A673 (cell line): ENCODE measurements at regions not wholly inside any gene's neighbourhood (a gene's known extent, or its start where the extent isn't known, plus 50 kb on each side); places are given as distances from the start of the nearest gene placed in this dataset.

Experiments used
- EZH2 ChIP-seq: fragments of 200-600 bp; sonication (generic); IDR thresholded peaks from 2 replicates; pipeline ENCODE4 v1.6.1; 2017; ENCODE audit warnings: borderline replicate concordance, low read depth, mild to moderate bottlenecking, mixed read lengths, antibody characterized with exemption, low read length; ENCODE audit not compliant: poor library complexity, severe bottlenecking
- TF ChIP-seq, protein P1 (sequence below): fragments of 300-800, 200-600 bp; sonication (generic); conservative IDR thresholded peaks from 2 replicates; pipeline ENCODE4 v1.5.1; 2017; ENCODE audit warnings: low read depth, mild to moderate bottlenecking, antibody characterized with exemption, low read length, moderate library complexity, mixed read lengths

DNA sequence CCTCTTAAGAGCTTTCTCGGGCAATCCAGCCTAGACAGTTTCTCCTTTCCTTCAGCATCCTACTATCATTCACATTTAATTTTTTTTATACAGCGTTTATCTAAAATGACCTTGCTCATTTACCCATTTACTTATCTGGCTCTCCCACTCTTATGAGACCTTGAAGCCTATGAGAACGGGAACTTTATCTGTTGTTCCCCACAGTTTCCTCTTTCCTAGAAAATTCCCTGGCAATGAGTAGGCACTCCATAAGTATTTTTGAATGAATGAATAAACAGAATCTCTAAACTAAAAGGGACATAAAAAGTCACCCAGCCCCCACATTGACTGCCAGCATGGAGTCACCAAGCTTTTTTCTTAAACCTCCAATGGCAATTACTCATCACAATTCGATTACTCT lies 353.2 kb downstream of the METTL4 start:
- no peak for TF ChIP-seq EZH2
- TF ChIP-seq, protein P1, sequence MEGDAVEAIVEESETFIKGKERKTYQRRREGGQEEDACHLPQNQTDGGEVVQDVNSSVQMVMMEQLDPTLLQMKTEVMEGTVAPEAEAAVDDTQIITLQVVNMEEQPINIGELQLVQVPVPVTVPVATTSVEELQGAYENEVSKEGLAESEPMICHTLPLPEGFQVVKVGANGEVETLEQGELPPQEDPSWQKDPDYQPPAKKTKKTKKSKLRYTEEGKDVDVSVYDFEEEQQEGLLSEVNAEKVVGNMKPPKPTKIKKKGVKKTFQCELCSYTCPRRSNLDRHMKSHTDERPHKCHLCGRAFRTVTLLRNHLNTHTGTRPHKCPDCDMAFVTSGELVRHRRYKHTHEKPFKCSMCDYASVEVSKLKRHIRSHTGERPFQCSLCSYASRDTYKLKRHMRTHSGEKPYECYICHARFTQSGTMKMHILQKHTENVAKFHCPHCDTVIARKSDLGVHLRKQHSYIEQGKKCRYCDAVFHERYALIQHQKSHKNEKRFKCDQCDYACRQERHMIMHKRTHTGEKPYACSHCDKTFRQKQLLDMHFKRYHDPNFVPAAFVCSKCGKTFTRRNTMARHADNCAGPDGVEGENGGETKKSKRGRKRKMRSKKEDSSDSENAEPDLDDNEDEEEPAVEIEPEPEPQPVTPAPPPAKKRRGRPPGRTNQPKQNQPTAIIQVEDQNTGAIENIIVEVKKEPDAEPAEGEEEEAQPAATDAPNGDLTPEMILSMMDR, result no peak
